Left kidney (tissue), 1 donor: ENCODE measurements at regions not wholly inside any gene's neighbourhood (a gene's known extent, or its start where the extent isn't known, plus 50 kb on each side); places are given as distances from the start of the nearest gene placed in this dataset.
"Not testable (repeated sequence)": the region's sequence is repeated elsewhere in the genome, so short reads cannot be mapped to it uniquely, and the experiment has no call there.

Source experiments
- DNase-seq: peaks from one replicate; pipeline ENCODE4 v3.0.0-alpha.2; 2013

DNA sequence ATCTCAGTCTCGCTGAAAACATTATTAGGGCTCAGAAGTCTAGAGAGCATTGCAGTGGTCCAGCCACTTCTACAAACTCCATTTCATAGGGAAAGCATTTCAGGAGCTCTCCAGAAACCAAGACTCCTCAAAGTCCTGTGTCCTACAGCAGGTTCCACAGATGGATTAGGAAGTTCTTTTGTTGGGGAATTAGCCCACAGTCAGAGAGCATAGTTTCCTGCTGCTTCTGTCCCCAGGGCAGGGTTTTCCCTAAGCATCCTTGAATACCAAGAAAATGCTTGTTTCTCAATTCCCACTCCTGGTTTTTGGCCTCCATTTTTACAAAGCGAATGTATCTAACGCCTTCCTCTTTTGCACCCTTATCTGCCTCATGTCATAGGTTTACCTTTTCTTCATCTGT lies 235.9 kb upstream of the PODXL start:
- no peak for DNase-seq

- no peak for DNase-seq
Observed at GRCh38 chr7:131787101-131787500, 230.7 kb upstream of the PODXL start.

DNA sequence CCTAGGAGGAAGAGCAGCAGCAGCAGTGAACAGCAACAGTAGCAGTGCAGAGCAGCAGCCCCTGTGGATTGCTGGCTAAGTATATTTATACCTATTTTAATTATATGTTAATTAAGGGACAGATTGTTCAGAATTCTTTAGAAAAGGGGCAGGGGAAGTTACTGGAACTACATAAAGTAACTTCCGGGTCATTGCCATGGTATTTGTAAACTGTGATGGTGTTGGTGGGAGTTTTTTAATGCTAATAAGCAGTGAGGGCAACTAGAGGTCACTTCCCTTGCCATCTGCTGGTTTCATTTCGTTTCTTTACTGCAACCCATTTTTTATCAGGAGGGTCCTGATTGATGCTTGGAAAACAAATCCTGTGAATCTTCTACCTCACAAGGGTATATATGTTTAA lies 229.8 kb upstream of the PODXL start:
- no peak for DNase-seq

DNA sequence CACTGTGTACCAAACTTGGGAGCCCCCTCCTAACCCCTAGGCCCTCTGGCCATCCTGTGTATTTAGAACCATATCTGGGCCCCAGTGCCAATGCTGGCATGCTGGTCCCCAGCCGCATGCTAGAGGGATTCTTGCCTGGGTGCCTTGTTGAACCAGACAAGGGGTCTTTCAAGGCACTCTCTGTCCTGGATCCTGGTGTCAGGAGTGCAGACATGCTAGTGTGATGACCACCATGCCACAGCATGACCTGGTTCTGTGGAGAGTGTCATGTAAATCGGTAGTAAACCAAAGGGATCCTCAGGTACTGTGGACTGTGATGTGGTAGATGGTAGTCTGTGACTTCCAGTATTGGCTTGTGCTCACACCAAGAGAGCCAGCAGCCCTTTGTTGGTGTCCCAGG lies 222.2 kb upstream of the PODXL start:
- DNase-seq, result no peak

GRCh38 chr7:131774419-131775220 lies 218.2 kb upstream of the PODXL start:
- DNase-seq, result no peak

- no peak for DNase-seq
Observed at GRCh38 chr7:131773413-131773812, 217.0 kb upstream of the PODXL start.

DNA sequence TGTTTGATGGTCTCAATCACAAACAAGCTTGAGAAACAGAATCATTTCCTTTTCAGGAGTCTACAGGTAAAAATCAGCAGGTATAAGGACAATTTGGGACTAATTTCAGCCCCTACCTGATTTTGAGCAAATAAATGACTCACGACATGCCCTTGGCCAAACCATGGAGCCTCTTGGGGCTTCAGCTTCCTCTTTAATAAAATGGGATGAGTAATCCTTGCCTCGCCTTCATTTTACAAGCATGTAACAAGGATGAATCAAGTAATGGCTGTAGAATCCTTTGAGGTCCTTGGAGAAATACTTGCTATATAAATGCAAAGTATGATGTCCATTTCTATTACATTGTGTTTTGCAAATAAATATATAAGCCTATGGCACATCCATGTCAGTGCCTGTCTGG lies 212.8 kb upstream of the PODXL start:
- DNase-seq, result no peak

DNA sequence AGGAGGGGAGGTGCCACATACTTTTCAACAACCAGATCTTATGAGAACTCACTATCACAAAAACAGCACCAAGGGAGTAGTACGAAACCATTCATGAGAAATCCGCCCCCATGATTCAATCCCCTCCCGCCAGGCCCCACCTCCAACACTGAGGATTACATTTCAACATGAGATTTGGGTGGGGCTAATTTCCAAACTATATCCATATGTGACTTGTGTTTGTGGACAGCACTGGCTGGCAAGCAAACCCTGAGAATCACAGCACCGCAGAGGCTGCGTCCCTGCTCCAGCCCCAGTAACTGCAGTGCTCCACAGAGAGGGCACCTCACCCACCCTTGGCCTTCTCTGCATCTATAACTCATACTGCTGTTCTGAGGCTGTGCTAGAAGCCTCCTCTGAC lies 211.2 kb upstream of the PODXL start:
- DNase-seq, result no peak

DNA sequence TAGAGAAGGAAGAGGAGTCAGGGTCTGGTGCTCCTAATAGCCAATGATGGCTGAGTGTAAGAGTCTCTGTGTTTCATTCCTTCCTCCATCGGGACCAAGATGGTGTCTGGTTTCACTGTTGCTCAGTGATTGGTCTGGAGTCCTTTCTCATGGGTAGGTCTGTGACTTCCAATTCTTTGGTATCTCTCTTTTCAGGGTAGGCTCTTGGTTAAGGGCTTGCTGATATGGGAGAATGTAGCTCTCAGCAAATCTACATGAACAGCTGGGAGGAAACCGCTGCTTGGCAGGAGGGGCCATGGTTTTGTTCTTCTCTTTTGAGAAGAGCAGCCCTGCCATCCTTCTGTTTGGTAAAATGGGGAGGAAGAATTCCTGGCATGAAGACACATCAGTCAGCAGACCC lies 209.1 kb upstream of the PODXL start:
- no peak for DNase-seq

DNA sequence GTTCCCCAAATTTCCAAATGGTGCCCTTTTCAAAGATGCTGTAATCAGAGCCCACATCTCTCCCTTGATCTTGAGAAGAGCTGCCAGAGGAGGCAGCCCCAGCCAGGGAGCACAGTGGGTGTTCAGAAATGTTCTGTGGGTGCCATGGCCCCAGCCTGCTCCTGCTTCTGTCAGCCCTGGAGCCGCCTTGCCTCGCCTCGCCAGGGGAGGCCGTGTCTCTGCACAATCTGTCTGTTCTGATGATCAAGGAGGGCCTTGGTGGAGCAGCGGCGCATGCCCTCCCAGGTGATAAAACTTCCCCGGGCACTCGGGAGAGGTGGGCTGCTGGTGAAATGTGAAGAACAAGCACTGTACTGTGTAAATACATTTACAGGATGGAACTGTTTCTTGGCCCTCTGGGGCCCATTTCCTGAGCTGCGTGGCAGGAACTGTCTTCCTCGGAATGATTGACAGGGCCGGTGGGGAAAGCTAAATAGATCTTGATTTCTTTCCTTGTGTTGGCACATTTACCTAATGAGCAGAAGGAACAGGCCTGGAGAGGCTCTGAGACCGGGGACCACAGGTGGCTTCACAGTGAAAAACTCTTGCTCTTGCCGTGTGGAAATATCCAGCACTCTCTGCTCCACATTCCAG lies 207.8 kb upstream of the PODXL start:
- DNase-seq, result no peak

GRCh38 chr7:131762753-131763152 lies 206.3 kb upstream of the PODXL start:
- DNase-seq, result no peak

DNA sequence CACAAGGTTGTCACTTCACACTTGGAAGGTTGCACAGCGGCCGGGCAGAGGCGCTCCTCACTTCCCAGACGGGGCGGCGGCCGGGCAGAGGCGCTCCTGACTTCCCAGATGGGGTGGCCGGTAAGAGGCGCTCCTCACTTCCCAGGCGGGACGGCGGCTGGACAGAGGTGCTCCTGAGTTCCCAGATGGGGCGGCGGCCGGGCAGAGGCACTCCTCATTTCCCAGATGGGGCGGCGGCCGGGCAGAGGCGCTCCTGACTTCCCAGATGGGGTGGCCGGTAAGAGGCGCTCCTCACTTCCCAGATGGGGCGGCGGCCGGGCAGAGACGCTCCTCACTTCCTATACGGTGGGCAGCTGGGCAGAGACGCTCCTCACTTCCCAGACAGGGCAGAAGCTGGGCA lies 199.4 kb upstream of the PODXL start:
- DNase-seq, result not testable (repeated sequence)

GRCh38 chr7:131753620-131754222 lies 197.3 kb upstream of the PODXL start:
- no peak for DNase-seq

GRCh38 chr7:131747658-131748232 lies 191.3 kb upstream of the PODXL start:
- no peak for DNase-seq

DNA sequence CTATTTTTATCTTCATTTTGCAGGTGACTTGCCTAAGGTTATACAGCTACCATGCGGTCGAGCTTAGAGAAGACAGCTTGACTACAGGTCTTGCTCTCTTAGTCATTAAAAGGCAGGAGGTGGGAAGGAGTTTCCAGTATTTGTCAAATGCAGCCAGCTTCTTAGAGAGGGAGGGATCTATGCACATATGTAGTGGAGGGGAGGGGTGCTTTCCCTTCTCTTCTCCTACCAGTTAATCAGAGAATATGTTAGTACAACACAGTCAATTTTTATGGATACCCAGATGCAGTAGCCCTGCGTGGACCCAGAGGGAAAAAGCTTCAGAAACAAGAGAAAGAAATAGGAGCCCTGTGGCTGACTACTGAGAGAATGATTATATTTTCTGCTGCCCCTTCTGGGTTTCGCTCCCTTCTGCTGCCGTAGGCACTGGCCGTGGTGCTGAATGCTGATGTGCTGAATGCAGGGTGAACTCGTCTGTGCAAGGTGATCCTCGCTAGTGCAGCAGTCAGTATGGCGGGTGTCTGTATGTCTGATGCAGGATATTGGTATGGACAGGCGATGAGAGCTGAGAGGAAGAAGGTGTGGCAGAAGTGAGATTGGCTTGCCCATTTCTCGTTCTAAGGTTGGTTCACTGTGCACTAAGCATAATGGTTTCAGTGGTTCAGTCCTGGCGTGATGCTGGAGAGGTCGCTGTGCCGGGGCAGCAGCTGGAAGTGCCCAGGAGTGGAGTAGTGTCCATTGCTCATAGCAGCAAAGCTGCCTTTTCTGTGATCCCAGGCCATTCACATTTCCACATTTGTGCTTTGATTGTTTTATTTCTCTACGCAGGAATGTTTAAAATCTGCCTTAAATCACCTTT lies 189.2 kb upstream of the PODXL start:
- peak; percentile 65 for DNase-seq

- no peak for DNase-seq
Observed at GRCh38 chr7:131741446-131741845, 185.0 kb upstream of the PODXL start.

DNA sequence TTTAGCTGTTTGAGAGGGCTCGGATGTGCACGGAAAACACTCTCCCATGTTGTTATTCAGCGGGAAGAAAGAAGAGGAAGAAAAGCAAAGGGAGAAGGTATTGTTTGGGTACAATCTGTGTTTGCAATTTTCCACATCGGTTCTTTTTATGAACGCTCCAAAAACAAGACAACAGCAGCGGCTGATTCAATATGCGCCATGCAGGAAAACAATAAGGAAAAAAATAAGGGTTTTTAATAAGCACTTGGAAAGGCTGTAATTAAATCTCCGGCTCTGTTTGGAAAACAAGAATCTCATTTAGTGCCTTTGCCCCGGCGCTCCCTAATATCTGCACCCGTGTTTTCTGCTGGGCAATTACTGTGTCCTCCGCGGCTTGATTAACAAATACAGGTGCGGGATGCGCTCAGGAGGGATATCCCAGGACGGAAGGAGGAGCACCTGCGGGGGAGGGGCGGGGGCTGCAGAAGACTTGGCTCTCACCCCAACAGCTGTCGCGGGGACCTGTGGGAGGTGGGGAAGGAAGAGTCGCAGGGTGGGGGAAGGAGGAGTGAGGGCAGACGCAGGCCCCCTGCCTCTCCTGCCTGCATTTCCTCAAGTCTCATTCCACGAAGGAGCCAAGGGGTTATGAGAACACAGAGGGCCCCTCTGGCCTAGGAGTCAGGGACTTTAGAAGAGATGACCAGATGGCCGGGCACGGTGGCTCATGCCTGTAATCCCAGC lies 181.5 kb upstream of the PODXL start:
- DNase-seq, result no peak

DNA sequence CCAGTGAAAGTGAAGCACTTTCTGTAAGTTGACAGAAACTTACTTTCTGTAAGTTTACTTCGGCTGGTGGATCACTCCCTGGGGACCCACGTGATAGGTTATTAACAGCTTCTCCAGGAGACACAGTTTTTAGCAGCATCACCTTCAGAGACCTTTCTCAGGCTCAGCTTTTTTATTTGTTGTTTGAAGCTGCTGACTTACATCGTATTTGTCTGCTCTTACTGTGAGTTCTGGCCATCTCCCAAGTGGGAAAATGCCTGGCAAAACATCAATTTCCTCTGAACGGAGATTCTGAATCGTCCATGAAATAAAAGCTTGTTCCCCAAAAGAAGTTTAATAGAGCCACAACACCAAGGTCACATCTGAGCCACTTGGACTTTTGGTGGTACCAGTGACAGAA lies 178.7 kb upstream of the PODXL start:
- peak; percentile 22 for DNase-seq

DNA sequence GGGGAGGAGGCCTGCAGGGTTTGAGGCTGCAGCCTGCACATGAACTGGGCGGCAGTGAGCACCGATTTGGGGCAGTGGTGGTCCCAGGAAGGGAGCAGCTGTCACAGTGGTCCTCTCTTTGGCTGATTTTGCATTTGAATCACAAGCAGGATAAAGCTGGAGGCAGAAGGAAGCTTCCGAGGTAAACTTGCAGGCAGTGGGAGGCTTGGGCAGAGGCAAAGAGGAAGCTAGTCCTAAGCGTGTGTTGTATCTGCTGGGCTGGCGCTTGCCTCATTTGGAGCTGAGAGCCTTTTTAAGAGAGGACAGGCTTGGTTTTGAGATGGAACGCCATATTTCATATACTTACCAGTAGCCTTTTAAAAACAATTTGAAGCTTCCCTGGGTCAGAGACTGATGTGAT lies 177.2 kb upstream of the PODXL start:
- DNase-seq, result no peak

- no peak for DNase-seq
Observed at GRCh38 chr7:131727189-131727588, 170.8 kb upstream of the PODXL start.

- DNase-seq, result no peak
Observed at GRCh38 chr7:131726686-131727085, 170.3 kb upstream of the PODXL start.

DNA sequence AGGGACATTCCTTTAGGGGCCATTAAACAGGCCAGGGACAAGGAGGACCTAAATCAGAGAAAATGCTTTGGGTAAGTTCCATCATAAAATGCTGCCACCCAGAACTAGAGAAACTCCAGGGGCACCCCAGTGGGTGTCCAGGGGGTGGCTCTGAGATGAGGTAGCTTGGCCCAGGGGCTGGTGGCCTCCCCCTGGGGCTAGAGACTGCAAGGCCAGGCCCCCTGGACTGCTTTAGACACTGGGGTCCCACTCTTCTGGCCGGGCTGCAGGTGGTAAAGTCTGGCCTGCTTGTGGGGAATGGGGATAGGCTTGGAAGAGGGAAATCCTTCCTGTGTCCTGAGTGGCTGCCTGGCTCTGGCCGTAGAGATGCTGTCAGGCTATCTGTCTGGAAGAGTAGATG lies 169.6 kb upstream of the PODXL start:
- DNase-seq, result no peak
